NCI-H748 (cell line): ENCODE measurements at regions not wholly inside any gene's neighbourhood (a gene's known extent, or its start where the extent isn't known, plus 50 kb on each side); places are given as distances from the start of the nearest gene placed in this dataset.

ENCODE experiments used
- DNase-seq: peaks from one replicate; lab custom pipeline; 2025; ENCODE audit not compliant: unreplicated experiment; lab: John Stamatoyannopoulos, UW

DNA sequence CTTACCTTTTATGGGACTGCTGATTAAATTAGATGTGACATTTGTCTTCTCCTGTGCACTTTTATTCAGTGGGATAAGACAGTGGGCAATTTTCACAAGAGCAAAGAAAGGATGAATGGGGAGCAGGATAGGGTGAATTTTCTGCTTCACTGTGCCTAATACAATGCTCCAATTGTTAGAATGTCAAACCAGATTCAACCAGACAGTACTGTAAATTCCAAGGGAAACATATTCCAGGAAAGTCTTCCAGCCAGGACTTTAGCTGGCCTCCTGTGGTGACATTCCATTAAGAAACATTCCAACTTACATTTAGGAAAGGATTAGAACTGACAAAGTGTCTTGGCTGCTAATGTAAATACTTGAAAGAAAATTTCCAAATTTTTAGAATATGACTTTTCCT, 100.1 kb upstream of the PROK2 start:
- DNase-seq, result no peak

- no peak for DNase-seq
Observed at GRCh38 chr3:71881732-71882131, 96.8 kb upstream of the PROK2 start.

DNA sequence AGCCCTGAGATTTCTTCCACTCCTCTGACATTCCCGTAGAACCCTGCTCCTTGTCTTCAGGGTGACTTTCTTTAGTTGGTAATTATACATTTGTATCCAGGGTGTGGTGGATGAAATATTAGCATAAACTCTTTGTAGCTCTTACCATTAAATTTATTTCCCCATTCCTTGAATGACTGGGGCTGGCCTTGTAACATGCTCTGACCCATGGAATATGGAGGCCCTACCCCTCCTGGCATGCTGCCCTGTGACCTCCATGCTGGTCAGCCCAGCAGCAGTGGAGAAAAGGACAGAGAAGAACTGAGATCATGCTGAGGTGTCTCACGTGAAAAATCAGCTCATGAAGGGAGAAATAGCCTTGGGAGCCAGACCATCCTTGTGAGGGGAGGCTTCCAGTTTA, 96.1 kb upstream of the PROK2 start:
- DNase-seq, result no peak

- no peak for DNase-seq
Observed at GRCh38 chr3:71879089-71879488, 94.1 kb upstream of the PROK2 start.

- DNase-seq, result no peak
Observed at GRCh38 chr3:71876135-71877105, 91.5 kb upstream of the PROK2 start.

DNA sequence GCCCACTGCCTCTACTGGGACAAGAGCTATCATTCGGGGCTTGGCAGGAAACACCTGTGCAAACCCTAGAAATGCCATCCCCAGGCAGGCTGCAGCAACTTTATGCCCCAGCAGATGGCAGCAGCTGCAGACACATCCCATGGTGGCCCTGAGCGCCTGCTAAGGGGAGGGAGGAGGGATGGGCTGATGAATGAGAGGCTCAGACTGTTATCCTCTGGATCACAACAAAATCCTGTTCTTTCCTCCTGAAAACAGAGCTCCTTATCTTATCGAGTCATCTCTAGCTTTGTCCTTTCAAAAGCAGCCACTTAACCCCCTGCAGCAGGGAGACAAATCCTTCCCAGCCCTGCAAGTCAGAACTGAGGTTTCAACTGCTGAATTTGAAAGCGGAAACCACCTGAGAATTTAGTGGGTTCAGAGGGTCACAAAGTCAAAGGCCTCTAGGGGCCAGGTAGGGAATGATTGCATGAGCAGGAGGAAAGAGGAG, 90.6 kb upstream of the PROK2 start:
- peak; percentile 78 for DNase-seq

DNA sequence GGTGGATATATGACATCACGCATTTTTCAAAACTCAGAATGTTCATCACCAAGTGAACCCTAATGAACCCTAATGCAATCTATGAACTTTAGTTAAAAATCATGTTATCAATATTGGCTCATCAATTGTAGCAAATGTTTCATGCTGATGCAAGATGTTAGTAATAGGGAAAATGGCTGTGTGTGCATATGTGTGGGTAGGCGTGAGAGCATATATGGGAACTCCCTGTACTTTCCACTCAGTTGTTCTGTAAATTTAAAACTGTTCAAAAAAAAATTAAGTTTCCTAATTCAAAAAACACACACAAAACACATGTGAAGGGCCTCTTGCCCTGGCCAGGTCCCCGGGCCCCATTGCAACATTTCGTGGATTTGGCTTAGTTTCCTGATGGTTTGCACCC, 89.7 kb upstream of the PROK2 start:
- no peak for DNase-seq

DNA sequence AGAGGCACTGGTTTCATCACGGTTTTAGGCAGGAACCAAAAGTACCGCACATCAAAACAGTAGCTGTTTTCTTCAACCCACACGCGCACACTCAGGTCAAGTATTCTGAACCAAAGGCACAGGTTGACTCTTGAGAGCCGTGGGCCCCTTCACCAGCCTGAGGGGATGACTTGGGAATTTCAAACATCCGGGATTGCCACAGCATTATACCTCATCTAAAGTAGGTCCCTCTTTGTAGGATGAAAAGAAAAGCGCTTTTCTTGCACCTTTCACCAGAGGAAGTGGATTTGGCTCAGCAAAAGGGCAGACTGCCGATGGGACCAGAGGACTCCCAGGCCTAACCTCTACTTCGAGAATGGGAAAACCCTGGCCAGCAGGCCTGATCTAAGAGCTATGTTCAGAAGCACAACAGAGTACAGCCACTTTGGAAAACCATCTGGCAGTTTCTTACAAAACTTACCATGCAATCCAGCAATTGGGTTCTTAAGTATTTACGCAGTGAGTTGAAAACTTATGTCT, 88.2 kb upstream of the PROK2 start:
- no peak for DNase-seq

DNA sequence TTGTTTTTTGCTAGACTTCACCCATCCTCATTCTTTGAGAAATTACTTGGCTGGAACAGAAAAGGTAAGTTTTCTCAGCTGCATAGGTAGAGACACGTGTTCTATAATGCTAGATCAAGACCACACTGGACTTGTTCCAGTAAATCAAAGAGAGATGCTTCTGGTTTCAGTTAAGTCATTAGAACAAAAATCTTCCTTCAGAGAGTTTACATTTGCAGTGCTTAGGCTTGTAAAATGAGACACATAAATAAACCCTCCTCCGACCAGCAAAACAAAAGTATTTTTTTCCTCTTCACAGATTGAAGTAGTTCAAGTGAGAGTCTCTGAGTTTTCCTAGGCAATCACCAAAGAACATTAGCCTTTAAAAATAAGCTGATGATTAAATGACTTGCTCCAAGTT, 87.3 kb upstream of the PROK2 start:
- no peak for DNase-seq

DNA sequence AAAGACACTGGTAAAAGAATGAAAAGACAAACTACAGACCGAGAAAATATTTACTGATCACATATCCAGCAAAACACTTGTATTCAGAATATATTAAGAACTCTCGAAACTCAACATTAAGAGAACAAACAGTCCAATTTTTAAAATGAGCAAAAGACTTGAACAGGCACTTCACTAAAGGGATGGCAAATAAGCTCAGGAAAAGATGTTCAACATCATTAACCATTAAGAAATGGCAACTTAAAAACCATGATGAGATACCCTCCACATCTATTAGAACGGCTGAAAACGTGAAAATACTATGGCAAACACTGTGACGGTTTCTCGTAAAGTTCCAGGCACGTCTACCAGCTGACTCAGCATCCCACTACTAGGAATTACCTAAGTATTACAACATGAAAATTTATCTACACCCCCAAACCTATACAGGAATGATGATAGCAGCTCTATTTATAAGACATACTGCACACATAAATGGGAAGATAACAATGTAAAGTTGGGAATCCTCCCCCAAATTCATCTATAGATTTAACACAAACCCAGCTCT, 86.1 kb upstream of the PROK2 start:
- DNase-seq, result no peak

DNA sequence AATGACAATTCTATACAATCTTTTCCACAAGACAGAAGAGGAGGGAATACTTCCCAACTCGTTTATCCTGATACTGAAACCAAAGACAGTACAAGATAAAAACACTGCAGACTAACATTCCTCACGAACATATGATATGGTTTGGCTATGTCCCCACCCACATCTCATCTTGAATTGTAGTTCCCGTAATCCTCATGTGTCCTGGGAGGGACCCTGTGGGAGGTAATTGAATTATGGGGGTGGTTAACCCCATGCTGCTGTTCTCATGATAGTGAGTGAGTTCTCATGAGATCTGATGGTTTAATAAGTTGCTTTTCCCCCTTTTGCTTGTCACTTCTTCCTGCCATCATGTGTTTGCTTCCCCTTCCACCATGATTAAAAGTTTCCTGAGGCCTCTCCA, 83.9 kb upstream of the PROK2 start:
- DNase-seq, result no peak

- DNase-seq, result no peak
Observed at GRCh38 chr3:71865727-71866126, 80.8 kb upstream of the PROK2 start.

DNA sequence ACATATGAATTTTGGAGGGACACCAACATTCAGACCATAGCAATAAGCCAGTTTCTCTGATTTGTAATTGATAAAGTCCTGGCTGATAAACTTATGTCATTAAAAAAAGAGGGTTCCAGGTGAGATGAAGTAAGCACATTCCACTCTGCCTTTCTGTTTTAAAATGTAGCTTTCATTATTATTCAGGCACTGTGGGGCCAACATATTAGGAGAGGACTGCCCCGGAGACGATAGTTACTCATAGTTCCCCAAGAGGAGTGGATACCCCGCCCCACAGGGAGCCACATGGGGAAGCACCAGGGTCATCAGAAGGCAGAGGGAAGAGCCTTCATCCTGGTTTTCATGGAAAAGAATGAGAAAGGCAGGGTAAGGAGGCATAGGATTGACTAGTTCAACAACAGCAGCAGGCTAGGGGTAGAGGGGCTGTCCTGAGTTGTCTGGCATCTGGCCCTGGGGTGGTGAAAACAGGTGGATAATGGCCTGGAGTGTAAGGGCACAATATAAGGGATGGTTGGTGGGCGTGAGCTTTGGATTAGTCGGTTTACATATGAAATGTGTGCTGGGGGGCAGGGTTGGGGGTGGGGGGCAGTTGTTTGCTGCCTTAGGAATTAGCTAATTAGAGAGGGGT, 78.7 kb upstream of the PROK2 start:
- DNase-seq, result no peak

DNA sequence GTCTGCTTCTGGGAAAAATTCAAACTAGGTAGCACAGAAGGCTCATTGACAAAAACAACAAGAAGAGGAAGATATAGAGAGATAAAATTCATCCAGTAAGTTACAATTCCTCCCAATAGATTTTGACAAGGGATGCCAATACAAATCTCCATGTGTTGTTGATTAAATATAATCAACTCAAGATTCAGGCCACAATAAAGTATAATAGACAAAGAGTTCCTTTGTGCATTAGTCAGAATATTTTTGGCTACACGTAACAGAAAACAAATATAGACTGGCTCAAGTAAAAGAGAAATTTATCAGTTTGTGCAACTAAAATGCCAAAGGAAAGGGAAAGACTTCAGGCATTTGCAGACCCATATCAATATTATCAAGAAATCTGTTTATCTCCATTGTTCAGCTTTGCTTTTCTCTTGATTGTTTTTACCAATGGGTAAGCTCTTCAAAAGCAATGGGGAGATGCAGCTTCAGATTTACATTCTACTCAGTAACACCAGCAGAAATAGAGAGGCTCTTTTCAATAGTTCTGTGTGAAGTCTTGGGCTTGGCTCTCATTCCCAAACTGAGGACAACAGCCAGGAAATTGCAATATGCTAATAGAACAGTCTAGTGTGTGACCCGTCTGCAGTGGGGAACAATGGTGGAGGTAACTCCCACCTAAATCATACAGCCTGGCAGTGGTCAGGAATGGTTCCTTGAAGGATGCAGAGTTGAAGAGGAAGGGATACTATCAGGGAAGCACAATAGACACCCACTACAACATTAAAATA, 77.6 kb upstream of the PROK2 start:
- DNase-seq, result no peak

DNA sequence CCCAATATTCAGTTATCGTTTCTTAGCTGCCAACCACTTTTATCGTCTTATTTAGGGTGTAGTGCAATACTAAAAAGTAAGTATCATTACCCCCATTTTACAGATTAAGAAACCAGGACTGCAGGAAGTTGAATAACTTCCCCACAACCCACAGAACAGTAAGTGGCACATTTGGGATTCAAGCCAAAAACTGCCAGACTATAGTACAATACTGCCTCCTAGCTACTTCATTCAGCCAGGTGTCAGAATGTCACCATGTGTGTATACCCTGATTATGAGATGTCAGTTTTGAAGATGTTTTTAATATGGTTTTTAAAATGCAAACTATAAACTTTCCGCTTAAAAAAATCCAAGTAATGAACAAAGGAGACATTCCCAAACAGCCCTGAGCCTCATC, 74.2 kb upstream of the PROK2 start:
- peak; percentile 63 for DNase-seq

DNA sequence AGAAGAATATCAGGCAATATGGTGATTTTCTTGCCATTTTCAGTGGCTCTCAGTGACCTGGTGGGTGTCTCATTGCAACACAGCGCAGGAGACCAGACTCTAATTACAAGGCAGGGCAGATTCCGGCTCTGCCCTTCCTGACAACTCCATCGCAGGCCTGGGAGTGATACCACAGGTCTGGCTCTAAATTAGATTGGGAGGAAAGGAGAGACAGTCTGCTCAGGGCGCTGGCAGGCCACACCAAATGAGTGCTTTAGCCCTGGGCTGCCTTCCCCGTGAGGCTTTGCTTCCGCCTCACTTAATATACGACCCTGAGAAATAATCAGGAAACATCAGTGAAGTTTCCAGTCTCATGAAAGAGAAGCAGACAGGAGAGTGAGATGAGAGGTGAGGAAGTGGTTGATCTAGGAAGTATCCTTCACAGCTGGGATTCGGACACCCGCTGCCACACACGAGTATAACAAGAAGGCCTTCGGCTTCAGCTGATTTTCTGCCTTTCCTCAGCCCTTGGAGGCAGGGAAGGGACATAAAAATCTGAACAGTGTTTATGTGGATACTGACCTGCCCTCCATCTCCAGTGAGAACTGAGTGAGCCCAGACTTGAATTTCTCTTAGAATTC, 73.7 kb upstream of the PROK2 start:
- DNase-seq, result no peak

DNA sequence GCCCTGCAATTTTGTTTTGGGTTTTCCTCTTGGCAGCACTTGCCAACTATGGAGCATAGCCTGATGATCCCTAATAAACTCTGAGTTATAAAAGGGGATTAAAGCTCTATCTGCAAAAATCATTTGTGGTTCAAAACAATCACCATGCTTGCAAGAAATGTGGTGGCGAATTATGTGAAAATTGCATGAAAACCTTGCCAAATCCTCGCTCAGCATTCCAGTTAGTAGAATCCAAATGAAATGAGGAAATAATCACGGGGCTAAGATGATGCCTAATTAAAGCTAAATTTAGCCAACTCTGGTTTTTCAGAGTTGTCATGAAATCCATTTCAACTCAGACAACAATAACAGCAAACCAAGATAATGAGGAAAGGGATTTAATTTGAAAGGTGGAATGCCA, 73.0 kb upstream of the PROK2 start:
- DNase-seq, result no peak

DNA sequence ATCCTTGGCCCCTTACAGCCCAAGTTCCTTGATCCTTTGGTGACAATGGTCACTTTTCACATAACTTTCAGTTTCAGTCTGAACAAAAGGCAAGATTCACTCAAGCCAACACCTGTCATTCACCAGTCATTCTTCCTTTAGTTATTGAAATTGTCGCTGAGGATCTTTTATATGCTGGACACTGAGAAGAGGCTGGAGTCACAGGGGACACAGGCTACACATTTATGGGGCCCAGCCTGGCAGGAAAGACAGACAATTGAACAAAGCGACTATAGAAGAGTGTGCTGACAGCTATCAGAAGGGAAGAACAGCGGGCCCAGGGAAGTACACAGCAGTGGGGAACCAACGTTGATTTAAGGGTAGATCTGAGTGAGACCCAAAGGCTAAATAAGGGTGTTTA, 69.8 kb upstream of the PROK2 start:
- no peak for DNase-seq

DNA sequence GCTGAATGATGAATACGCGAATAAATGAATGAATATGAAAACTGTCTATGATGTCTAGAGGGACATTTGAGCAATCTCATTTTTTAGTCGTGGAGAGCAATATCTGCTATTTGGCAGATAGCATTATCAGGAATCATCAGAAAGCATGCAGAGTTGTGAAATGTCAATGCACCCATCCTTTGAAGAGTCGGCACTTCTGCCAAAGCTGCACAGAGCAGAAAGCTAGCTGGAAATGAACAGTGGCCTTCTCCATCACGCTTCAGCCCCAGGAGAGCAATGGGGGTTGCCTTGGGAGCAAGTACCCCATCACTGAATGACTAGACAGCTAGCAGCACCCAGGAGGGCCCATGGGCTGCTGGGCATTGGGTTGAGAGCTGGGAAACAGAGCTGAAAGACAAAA, 69.1 kb upstream of the PROK2 start:
- DNase-seq, result no peak

DNA sequence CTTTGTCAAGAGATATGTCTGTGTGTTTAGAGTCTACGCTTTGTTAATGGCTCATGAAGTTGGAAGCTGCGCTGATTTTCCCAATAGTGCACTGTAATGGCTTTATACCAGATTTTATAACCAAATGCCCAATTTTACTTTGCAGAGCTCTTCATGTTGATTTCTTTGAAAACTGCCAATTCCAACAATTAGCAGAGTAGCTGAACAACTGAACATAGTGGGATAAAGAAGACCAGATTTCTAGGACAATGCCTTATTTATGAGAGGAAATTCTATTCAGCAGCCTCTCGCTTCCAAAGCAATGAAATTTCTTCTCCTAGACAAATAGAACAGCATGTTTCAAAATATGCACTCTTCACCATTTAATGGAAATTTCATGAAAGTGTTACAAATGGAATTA, 66.9 kb upstream of the PROK2 start:
- no peak for DNase-seq

DNA sequence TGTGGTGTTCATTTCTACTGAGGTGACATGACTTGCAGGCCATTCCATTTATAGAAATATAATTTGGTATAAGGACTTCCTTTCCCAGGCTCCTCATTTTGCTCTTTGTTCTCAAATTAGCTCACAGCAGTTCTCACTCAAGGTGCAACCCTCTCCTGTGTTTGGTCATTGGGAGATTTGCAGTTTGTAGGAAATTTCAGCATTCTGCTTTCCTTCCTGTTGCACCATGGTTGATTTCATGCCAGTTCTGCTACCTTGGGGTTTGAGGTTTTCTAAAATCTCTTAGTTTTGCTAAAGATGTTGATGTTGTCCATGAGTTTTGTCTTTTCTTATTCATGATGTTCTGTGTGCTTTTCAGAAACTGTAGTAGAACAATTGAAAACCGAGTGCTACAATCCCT, 65.7 kb upstream of the PROK2 start:
- no peak for DNase-seq
